HEK293 (cell line): ENCODE measurements at regions not wholly inside any gene's neighbourhood (a gene's known extent, or its start where the extent isn't known, plus 50 kb on each side); places are given as distances from the start of the nearest gene placed in this dataset.

Experiments used
- CTCF ChIP-seq: fragments of 450-650 bp; formaldehyde crosslinking; IDR thresholded peaks from 2 replicates; pipeline ENCODE4 v1.5.1; 2016; ENCODE audit warnings: missing biosample characterization, missing genetic modification characterization
- GLIS2 ChIP-seq: fragments of 450-650 bp; formaldehyde crosslinking; IDR thresholded peaks from 2 replicates; pipeline ENCODE4 v1.5.1; 2016; ENCODE audit warnings: missing biosample characterization, missing genetic modification characterization
- PRDM4 ChIP-seq: fragments of 450-650 bp; formaldehyde crosslinking; IDR thresholded peaks from 2 replicates; pipeline ENCODE4 v1.5.1; 2017; ENCODE audit warnings: missing biosample characterization, missing genetic modification characterization
- TRIM28 ChIP-seq: IDR thresholded peaks from 2 replicates; pipeline ENCODE4 v1.6.1; 2011; ENCODE audit warnings: low read length, control low read depth, borderline replicate concordance
- ZNF350 ChIP-seq: fragments of 450-650 bp; formaldehyde crosslinking; IDR thresholded peaks from 2 replicates; pipeline ENCODE4 v1.5.0; 2017; ENCODE audit warnings: missing biosample characterization, mild to moderate bottlenecking, missing genetic modification characterization
- ZSCAN16 ChIP-seq: fragments of 450-650 bp; formaldehyde crosslinking; IDR thresholded peaks from 2 replicates; pipeline ENCODE4 v1.5.1; 2016; ENCODE audit warnings: missing biosample characterization, missing genetic modification characterization
- ZSCAN23 ChIP-seq: fragments of 450-650 bp; formaldehyde crosslinking; IDR thresholded peaks from 2 replicates; pipeline ENCODE4 v1.5.1; 2016; ENCODE audit warnings: missing biosample characterization, missing genetic modification characterization

GRCh38 chr20:21569586-21569985 is 55.7 kb upstream of the NKX2-2 start:
- TF ChIP-seq PRDM4 (tag by site-specific recombination) (no peak), ZSCAN16 (tag by site-specific recombination) (no peak), CTCF (no peak), GLIS2 (tag by site-specific recombination) (no peak), ZSCAN23 (tag by site-specific recombination) (no peak), ZNF350 (no peak), TRIM28 (no peak)
